GM12864 (cell line): ENCODE measurements at regions not wholly inside any gene's neighbourhood (a gene's known extent, or its start where the extent isn't known, plus 50 kb on each side); places are given as distances from the start of the nearest gene placed in this dataset.

Source experiments
- DNase-seq: peaks from one replicate; pipeline ENCODE4 v3.0.0-alpha.2; 2011; ENCODE audit warnings: low read depth
- H3K4me3 ChIP-seq: 2 replicates; pipeline ENCODE4 v1.5.1; 2011; ENCODE audit warnings: mild to moderate bottlenecking, low read depth, low read length, control low read depth
- CTCF ChIP-seq: IDR thresholded peaks from 2 replicates; pipeline ENCODE4 v1.5.1; 2011; ENCODE audit warnings: low read depth, mild to moderate bottlenecking, moderate library complexity, low read length, control low read depth, inconsistent platforms; ENCODE audit errors: missing control alignments

DNA sequence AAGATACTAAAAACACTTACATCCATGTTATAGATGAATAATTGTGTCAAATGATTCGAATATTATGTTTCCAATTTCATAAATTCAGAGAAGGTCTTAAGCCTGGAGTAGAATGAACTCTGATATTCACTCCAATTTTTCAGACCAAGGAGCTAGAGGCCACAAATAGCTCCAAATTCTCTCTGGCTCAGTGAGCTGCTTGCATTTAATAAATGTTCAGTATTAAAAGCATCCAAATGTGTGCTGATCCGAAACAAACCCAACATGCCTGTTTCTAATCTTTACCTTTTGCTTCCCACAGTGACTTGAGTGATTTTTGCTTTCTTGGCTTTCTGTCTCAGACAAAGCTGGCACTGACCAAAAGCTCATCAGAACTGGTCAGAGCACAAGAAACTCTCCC lies 291.4 kb downstream of the CCDC85A start:
- no peak for DNase-seq
- no peak for TF ChIP-seq CTCF

GRCh38 chr2:56476509-56477071 lies 292.8 kb downstream of the CCDC85A start:
- no peak for TF ChIP-seq CTCF
- no peak for DNase-seq
- no peak overlapping the region for H3K4me3 ChIP-seq

More for the DNA sequence above, 291.4 kb downstream of the CCDC85A start:
- no peak overlapping the region for H3K4me3 ChIP-seq

- no peak overlapping the region for H3K4me3 ChIP-seq
- TF ChIP-seq CTCF: no peak
- DNase-seq: no peak
These were observed 294.2 kb downstream of the CCDC85A start for GRCh38 chr2:56478027-56478426.

DNA sequence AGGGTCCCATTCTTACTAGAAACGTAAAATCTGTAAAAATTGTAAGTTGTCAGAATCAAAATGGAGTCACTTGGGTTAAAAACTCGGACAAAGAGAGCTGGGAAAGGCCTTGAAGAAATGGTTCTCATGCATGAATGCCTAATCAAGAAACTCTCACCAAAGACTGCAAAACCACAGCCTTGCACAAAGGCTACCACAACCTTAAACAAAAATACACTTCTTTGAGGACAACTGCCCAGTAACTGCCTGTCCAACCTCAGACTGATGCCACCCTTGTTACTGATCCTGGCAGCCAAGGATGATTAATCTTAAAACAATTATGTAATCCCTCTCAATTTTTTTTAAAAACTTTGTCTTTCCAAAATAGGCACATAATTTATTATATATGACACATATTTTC lies 299.3 kb downstream of the CCDC85A start:
- DNase-seq: no peak
- TF ChIP-seq CTCF: no peak
- H3K4me3 ChIP-seq: no peak overlapping the region

DNA sequence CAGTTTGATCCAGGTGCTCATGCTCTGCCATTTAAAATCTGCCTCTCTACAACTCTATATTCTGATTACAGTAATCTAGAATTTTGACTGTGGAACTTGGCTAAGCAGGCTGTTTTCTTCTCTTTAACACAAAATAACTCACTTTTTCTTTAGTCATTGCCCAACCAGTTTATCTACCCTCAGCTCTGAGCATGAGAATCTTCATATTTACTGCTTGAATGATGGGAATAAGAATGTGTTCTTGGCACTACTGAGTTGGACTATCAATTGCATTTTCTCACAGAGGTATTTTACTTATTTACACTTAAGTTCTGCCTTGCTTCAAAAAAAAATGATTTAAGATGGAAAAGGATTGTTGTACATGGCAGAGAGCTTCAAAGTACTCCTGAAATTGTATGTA lies 301.1 kb downstream of the CCDC85A start:
- DNase-seq: no peak
- TF ChIP-seq CTCF: no peak

GRCh38 chr2:56500317-56500716 lies 316.5 kb downstream of the CCDC85A start:
- no peak overlapping the region for H3K4me3 ChIP-seq
- DNase-seq: no peak
- no peak for TF ChIP-seq CTCF

More for the DNA sequence above, 301.1 kb downstream of the CCDC85A start:
- H3K4me3 ChIP-seq: no peak overlapping the region

DNA sequence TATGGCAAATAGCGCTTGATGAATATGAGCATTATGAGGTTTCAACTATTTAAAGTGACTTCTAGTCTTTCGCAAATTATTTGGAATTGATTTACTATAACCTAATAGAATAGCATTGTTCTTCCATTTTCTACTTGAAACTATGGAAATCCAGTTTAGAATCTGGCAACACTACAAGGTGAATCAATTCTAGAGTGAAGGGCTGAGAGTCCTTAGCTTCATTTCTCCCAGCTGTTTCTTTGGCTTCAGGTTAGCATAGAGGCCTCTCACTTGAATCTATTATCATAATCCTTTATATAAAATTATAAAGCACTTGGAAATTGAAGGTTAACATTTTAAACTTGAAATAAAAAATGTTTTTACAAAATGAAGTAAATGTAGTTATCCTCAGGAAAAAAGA lies 318.8 kb downstream of the CCDC85A start:
- no peak for TF ChIP-seq CTCF
- no peak overlapping the region for H3K4me3 ChIP-seq
- no peak for DNase-seq
